Fibroblast of lung (primary cell): ENCODE measurements at regions not wholly inside any gene's neighbourhood (a gene's known extent, or its start where the extent isn't known, plus 50 kb on each side); places are given as distances from the start of the nearest gene placed in this dataset.

Source experiments
- CTCF ChIP-seq, 2 donors: IDR thresholded peaks in 1 of 2; conservative IDR thresholded peaks in 1 of 2; 1 replicate in 1 of 2; 2 replicates in 1 of 2; pipeline ENCODE4 v1.5.1; 2011 to 2012; ENCODE audit warnings: low read length in 2 of 2, control low read depth in 1 of 2, inconsistent platforms in 1 of 2, low read depth in 1 of 2, mild to moderate bottlenecking in 1 of 2
- EZH2 ChIP-seq: IDR thresholded peaks from 2 replicates; pipeline ENCODE4 v1.5.1; 2012; ENCODE audit warnings: low read length, control low read depth, mild to moderate bottlenecking; ENCODE audit errors: missing control alignments

DNA sequence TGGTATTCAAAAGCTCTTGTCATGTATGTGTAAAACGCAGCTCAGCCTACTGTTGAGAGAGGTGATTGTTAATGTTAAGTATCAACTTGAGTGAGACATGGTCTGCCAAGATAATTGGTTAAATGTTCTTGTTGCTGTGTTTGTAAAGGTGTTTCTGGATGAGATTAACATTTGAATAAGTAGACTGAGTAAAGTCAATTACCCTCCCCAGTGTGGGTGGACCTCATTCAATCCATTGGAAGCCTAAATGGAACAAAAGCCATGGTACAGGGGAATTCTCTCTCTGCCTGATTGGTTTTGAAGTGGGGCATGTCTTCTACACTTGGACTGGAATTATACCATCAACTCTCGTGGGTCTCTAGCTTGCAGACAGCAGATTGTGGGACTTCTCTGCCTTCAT lies 63.8 kb upstream of the RERGL start:
- TF ChIP-seq CTCF (conservative IDR thresholded peaks at IDR 0.05 in 1 of 2, IDR thresholded peaks at IDR 0.05 in 1 of 2; ENCODE audit: low read depth in 1 of 2, low read length in 2 of 2) (no peak), EZH2 (no peak)
